ENCODE measurements at regions not wholly inside any gene's neighbourhood (a gene's known extent, or its start where the extent isn't known, plus 50 kb on each side); places are given as distances from the start of the nearest gene placed in this dataset.

DNA sequence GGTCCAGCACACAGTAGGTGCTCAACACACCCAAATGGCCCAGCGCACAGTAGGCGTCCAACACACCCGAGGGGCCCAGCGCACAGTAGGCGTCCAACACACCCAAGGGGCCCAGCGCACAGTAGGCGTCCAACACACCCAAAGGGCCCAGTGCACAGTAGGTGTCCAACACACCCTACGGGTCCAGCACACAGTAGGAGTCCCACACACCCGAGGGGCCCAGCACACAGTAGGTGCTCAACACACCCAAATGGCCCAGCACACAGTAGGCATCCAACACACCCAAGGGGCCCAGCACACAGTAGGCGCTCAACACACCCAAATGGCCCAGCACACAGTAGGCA is 80.8 kb downstream of the FOXL3 start:
- TF ChIP-seq, protein P1, sequence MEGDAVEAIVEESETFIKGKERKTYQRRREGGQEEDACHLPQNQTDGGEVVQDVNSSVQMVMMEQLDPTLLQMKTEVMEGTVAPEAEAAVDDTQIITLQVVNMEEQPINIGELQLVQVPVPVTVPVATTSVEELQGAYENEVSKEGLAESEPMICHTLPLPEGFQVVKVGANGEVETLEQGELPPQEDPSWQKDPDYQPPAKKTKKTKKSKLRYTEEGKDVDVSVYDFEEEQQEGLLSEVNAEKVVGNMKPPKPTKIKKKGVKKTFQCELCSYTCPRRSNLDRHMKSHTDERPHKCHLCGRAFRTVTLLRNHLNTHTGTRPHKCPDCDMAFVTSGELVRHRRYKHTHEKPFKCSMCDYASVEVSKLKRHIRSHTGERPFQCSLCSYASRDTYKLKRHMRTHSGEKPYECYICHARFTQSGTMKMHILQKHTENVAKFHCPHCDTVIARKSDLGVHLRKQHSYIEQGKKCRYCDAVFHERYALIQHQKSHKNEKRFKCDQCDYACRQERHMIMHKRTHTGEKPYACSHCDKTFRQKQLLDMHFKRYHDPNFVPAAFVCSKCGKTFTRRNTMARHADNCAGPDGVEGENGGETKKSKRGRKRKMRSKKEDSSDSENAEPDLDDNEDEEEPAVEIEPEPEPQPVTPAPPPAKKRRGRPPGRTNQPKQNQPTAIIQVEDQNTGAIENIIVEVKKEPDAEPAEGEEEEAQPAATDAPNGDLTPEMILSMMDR (IDR thresholded peaks at IDR 0.05): no peak
- no peak for TF ChIP-seq POLR2AphosphoS5 (IDR thresholded peaks at IDR 0.05)
- no peak for TF ChIP-seq POLR2A (IDR thresholded peaks at IDR 0.05)

Measured in breast epithelium (tissue), 3 donors.